ENCODE measurements at regions not wholly inside any gene's neighbourhood (a gene's known extent, or its start where the extent isn't known, plus 50 kb on each side); places are given as distances from the start of the nearest gene placed in this dataset.

- Histone ChIP-seq H3K27me3 (ENCODE audit: insufficient read depth) (no peaks in the 10 kb centered on the region), H3K9me2 (no peaks in the 10 kb centered on the region), H3K4me3 (ENCODE audit: low read depth in 2 of 2, low read length in 1 of 2) (no peak overlapping the region), H3K27ac (ENCODE audit: low read depth in 2 of 2, low read length in 1 of 2) (peak overlapping the region in 1 of 2 experiments; percentile 43; a peak in 2 of 4 replicates), H3K79me2 (ENCODE audit: insufficient read depth) (no peaks in the 10 kb centered on the region), H3K36me3 (replicated peaks in 1 of 2; ENCODE audit: control insufficient read depth in 1 of 2, insufficient read depth in 2 of 2, low read length in 1 of 2) (no peaks in the 10 kb centered on the region), H4K20me1 (ENCODE audit: insufficient read depth) (no peaks in the 10 kb centered on the region), H3K9me3 (no peaks in the 10 kb centered on the region), H3K4me1 (ENCODE audit: control insufficient read depth in 1 of 2, insufficient read depth in 2 of 2, low read depth in 1 of 2, low read length in 1 of 2) (peaks cover 0 to 11% of the 10 kb centered on the region in 2 experiments; a peak in 1 of 4 replicates), H2AFZ (ENCODE audit: low read depth) (no peak overlapping the region), H3K4me2 (no peak overlapping the region), H3K9ac (no peak overlapping the region), H3F3A (replicated peaks; ENCODE audit: insufficient read depth) (peaks cover 6% of the 10 kb centered on the region)
- TF ChIP-seq YY1 (IDR thresholded peaks at IDR 0.05; ENCODE audit: low read depth) (no peak), RAD21 (IDR thresholded peaks at IDR 0.05; ENCODE audit: low read length) (no peak), REST (IDR thresholded peaks at IDR 0.05; ENCODE audit: low read depth, low read length) (no peak), GATA2 (CRISPR knock-in tag; IDR thresholded peaks at IDR 0.05) (no peak), FOSL2 (IDR thresholded peaks at IDR 0.05; ENCODE audit: borderline replicate concordance, low read depth) (peak; percentile 27; the same call in 1 of the 2 replicates), SIN3A (IDR thresholded peaks at IDR 0.05; ENCODE audit: borderline replicate concordance, low read depth, low read length) (no peak), MEF2A (IDR thresholded peaks at IDR 0.05; ENCODE audit: borderline replicate concordance, low read depth) (peak; percentile 82)
- WGBS (ENCODE audit: low lambda C conversion rate) = 62% methylated on average over 3 of the region's 3 CpGs
- POLR2A ChIA-PET = no interaction called here
- CTCF ChIA-PET = interaction anchor here (0.8 kb wide), 1 partner anchor 17 kb away, joined by 4 read pairs; no protein-coding TSS in a partner anchor
- no peak for DNase-seq
Measured at GRCh38 chr5:17037751-17038150, 101.7 kb upstream of the MYO10 start.

- no peaks in the 10 kb centered on the region for H3K36me3 ChIP-seq (replicated peaks in 1 of 2; ENCODE audit: control insufficient read depth in 1 of 2, insufficient read depth in 2 of 2, low read length in 1 of 2)
- no peak for DNase-seq
- H3K4me2 ChIP-seq = no peak overlapping the region
- H3K27me3 ChIP-seq (ENCODE audit: insufficient read depth) = no peaks in the 10 kb centered on the region
- 83% methylated on average over 2 of the region's 2 CpGs for WGBS (ENCODE audit: low lambda C conversion rate)
- no peaks in the 10 kb centered on the region for H3K9me2 ChIP-seq
- H3K4me1 ChIP-seq (ENCODE audit: control insufficient read depth in 1 of 2, insufficient read depth in 2 of 2, low read depth in 1 of 2, low read length in 1 of 2) = peaks cover 0 to 11% of the 10 kb centered on the region in 2 experiments; a peak in 1 of 4 replicates
- no peak overlapping the region for H3K27ac ChIP-seq (ENCODE audit: low read depth in 2 of 2, low read length in 1 of 2)
- no peak overlapping the region for H3K9ac ChIP-seq
- no peaks in the 10 kb centered on the region for H3K9me3 ChIP-seq
- H3K4me3 ChIP-seq (ENCODE audit: low read depth in 2 of 2, low read length in 1 of 2) = no peak overlapping the region
- POLR2A ChIA-PET = interaction anchor here (0.5 kb wide), 1 partner anchor 18 kb away, joined by 3 read pairs; no protein-coding TSS in a partner anchor
- no peaks in the 10 kb centered on the region for H3K79me2 ChIP-seq (ENCODE audit: insufficient read depth)
- CTCF ChIA-PET = no interaction called here
- TF ChIP-seq USF1 (IDR thresholded peaks at IDR 0.05; ENCODE audit: borderline replicate concordance, low read depth) (no peak), SIN3A (IDR thresholded peaks at IDR 0.05; ENCODE audit: borderline replicate concordance, low read depth, low read length) (no peak), FOSL2 (IDR thresholded peaks at IDR 0.05; ENCODE audit: borderline replicate concordance, low read depth) (no peak), GABPA (IDR thresholded peaks at IDR 0.05; ENCODE audit: low read depth) (no peak), ZBTB33 (IDR thresholded peaks at IDR 0.05; ENCODE audit: borderline replicate concordance, low read depth) (no peak), CHD2 (IDR thresholded peaks at IDR 0.05; ENCODE audit: low read length, partially characterized antibody) (no peak), POLR2AphosphoS5 (IDR thresholded peaks at IDR 0.05; ENCODE audit: low read depth, low read length) (no peak), MAX (IDR thresholded peaks at IDR 0.05; ENCODE audit: low read depth) (no peak)
- peaks cover 6% of the 10 kb centered on the region for H3F3A ChIP-seq (replicated peaks; ENCODE audit: insufficient read depth)
- H2AFZ ChIP-seq (ENCODE audit: low read depth) = no peak overlapping the region
- no peaks in the 10 kb centered on the region for H4K20me1 ChIP-seq (ENCODE audit: insufficient read depth)
Measured at GRCh38 chr5:17039170-17039569, 103.1 kb upstream of the MYO10 start.

Measured in SK-N-SH (cell line).